ENCODE measurements at regions not wholly inside any gene's neighbourhood (a gene's known extent, or its start where the extent isn't known, plus 50 kb on each side); places are given as distances from the start of the nearest gene placed in this dataset.

DNA sequence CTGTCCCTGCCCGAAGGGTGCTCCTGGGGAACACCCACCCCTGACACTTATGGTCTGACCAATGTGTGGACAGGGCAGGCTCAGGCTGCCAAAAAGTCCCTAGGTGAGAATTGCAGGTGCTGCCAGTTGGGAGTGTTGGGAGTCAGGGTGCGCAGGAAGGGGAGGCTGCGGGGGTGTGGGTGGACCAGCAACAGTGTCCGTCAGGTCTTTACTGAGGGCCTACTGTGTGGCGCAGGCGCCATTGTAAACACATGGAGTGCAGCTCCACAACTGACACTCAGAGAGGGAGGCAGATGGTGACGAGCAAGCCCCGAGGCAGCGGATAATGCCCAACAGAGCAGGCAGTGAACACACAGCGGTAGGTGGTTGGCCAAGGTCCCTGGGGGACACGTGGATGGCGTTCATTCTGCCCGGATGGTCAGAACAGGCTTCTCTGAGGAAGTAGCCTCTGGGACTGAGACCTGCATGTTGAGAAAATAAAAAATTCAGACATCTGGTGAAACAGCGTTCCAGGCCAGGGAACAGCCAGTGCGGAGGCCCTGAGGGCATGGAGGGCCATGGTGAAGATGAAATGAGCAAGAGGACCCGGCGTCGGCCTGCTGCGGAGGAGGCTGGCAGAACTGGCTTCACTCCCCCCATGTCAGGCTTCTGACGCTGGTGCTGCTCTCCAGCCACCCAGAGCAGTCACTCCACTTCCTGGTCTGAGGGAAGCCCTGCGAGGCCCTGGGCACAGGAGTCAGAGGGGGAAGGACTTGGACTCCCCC, 136.2 kb upstream of the ZBTB40 start:
- DNase-seq (ENCODE audit: low read depth in 2 of 2) = no peak

DNA sequence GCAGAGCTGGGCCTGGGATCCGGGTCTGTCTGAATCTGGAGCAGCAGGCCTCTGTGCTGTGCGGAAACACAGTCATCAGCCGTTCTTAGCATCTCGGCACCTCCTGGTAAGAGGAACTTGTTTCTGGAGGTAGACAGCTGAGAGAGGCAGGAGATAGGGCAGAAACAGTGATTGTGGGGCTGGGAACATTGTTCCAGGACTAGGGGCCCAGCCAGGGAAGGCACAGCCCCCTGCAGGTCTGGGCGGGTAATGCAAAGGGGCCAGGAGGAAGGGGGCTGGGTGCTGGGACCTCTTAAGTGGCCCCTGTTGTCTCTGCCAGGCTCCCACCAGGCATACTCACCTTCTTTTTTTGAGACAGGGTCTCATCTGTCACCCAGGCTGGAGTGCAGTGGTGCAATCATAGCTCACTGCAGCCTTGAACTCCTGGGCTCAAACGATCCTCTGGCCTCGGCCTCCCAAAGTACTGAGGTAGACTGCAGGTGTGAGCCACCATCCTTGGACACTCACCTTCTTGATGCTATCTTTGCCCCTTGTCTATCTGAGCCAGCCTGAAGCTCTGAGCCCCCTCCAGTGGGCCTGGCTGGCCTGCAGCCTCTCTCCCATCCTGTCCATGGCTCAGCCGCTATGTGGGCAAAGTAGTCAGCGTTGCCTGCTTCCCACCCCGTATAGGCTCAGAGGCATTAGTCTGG, 134.3 kb upstream of the ZBTB40 start:
- no peak for DNase-seq (ENCODE audit: low read depth in 2 of 2)

DNA sequence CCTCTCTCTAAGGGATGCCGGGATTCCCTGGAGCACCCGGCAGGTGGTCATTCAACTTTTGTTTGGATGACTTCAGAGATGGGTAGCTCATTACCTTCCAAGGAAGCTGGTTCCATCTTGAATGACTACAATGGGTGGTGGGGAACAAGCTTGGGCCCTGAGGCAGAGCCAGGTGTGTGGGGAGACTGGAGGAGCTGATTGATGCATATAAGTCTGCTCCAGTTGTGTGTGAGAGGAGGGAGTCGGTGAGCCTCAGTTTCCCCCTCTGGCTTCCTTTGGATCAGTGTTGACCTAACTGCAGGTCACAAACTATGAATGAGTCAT, 133.8 kb upstream of the ZBTB40 start:
- DNase-seq (ENCODE audit: low read depth in 2 of 2) = no peak

DNA sequence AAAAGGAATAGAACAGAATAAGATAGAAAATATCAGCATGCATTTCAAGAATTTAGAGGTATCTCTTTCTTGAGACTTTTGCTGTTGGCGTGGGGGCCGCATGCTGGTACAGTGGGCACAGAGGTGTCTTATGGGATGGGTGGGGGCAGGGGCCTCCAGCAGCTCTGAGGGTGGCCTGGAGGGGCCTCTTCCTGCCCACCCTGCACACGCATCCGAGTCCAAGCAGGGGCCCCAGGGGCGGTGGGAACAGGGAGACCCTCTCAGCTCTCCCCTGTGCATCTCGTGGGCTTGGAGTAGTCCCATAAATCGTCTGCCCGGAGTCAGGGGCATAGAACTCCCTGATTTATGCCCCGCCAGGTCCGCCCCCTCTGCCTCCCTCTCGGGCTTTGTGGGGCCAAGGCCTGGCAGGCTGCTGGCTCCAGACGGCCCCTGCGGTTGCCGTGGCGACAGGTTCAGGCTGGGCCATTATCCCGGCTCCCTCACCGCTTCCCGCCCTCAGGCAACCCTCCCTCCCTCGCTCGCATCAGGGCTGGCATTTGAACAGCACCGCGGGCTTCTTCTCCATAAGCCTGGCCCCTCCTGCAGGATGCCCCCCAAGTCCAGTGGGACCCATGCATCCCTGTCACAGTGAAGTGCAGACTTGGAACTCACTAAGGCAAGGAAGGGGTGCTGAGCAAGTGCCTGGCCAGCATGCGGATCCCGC, 133.2 kb upstream of the ZBTB40 start:
- no peak for DNase-seq (ENCODE audit: low read depth in 2 of 2)

DNA sequence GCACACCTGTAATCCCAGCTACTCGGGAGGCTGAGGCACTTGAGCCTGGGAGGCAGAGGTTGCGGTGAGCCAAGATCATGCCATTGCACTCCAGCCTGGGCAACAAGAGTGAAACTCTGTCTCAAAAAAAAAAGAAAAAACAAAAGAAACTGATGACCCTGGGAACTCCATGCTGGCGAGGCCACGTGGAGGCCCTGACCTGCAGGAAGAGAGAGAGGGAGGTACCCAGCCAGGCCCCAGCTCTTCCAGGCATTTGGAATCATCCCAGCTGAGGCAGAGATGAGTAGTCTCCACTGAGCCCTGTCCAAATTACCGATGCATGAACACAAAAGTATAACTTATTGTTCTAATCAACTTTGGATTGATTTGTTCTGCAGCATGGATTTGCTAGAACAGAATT, 132.0 kb upstream of the ZBTB40 start:
- DNase-seq (ENCODE audit: low read depth in 2 of 2) = no peak

DNA sequence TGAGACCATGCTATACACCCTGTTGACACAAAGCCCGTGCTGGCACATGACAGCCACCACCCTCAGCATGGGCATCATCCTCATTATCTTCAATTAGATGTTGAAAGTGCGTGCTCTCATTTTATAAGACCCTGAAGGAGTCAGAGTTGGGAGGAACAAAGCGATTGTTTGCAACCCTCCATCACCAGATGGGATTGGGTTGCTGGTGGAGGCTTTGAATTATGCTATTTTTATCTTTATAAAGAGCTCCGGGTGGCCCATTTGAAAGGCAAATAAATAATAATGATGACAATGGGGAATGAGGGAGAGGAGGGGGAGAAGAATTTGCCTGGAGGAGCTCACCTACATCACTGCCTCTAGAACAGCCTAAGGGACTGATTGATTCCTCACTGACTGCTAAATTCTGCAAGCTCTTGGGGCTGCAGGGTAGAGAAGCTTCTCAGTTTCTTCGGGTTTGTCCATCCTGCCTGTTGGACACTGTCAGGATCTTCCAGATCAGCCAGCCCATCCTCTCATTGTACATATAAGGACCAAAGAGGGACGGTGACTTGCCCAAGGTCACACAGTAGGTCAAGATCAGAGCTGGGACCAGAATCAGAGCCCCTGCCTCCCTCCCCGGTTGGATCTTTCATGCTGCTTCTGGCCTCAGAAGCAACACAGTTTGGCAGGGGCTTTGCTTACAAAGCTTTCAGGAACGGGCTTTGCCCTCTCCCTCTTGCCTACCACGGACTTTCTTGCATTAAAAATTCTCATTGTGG, 130.9 kb upstream of the ZBTB40 start:
- DNase-seq (ENCODE audit: low read depth in 2 of 2) = no peak

DNA sequence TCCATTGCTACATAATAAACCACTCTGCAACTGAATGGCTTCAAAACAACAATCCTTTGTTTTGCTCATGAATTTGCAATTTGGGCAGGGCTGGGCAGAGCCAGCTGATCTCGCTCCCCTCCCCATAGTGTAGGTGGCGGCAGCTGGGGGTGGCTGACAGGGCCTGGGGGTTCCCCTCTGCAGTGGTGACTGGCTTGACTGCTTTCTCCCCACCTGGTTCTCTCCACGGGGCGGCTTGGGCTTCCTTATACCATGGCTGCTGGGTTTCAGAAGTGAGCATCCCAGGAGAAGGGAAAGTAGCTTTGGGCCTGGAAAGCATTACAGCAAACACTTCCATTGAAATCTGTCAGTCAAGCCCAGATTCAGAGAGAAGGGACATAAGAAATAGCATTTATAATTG, 129.7 kb upstream of the ZBTB40 start:
- DNase-seq (ENCODE audit: low read depth in 2 of 2) = no peak

DNA sequence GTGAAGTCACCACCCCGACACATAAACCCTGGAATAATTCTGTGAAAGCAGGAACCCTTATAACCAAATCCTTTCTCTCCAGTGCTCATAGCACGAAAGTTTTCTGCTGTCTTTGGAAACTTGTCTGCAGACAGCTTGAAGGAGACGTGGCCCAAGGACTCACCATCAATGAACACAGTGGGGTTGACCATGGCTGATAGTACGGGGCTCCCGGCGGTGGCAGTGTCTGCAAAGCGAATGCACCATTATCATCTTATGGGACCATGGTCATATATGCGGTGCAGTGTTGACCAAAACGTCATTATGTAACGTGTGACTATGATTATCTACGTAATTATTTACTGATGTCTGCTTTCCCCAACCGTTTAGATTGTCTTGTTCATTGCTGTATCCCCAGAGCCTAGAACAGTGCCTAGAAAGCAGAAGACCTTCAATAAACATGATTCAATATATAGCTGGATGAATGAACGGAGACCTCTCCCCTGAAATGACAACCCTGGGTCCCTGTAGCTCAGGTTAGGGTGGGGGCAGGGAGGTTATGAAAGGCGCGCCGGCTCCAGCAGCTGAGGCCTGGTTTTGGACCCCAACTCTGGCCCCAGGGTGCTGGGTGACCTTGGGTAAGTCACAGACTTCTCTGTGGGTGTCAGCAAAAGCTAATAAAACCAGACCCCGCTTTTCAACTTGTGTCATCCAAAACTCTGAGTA, 128.4 kb upstream of the ZBTB40 start:
- no peak for DNase-seq (ENCODE audit: low read depth in 2 of 2)

DNA sequence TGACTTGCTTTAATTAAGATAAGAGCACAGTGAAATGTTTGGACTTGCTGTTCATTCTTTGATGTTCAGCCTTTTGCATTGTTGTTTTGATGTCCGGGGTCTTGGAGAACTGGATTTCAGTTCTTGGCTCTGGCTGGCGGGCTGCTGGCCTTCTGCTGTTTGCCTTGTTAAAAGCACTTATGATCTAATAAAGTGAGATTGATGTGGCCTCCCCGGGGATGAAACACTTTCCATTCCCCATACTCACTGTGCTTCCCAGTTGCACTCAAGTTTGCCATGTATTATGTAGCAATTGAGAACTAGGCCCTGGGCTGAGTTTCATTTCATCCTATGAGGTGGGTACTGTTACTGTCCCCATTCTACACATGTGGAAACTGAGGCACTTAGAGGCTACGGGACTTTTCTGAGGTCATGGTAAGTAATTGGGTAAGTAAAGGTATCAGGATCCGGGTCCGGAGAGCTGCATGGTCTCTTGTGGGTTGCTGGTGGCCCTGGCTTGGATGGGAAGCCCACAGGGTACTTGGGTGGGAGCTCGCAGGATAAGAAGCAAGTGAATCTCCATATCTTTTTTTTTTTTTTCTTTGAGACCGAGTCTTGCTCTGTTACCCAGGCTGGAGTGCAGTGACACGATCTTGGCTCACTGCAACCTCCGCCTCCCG, 127.7 kb upstream of the ZBTB40 start:
- DNase-seq (ENCODE audit: low read depth in 2 of 2) = no peak

DNA sequence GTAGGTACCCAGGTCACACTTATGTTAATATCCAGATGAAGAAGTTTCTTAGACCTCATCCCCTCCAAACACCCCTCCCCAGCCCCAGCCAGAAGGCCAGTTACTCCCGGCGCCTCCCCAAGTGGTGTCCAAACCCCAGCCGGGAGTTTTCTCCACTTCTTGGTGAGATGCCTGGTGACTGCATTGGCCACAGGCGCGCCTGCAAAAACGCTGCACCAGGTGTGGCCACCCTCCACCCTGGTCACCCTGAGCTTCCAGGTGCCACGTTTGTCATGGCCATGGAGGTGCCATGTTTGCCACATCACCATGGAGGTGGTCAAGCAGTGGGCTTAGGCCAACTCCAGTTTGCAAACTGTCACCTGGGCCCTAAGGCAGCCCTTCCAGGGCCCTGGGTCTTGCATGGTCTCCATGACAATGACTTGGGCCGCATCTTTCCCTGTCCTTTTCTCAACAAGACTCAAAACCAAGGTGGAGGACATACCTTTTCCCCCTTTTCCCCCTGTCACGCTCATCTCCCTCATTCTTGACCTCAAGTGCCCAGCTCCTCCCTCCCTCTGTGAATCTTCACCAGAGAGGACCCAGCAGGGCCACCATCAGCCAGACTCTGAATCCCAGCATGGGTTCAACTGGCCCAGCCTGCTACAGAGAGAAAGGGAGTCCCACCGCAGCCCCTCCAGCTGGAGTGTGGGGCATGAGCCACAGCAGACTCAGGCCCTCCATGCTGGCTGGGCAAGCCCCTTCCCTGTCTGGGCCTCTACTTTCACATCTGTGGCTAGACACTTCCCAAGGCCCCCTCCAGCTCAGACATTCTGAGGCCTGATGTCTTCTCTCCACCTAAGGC, 125.9 kb upstream of the ZBTB40 start:
- no peak for DNase-seq (ENCODE audit: low read depth in 2 of 2)

DNA sequence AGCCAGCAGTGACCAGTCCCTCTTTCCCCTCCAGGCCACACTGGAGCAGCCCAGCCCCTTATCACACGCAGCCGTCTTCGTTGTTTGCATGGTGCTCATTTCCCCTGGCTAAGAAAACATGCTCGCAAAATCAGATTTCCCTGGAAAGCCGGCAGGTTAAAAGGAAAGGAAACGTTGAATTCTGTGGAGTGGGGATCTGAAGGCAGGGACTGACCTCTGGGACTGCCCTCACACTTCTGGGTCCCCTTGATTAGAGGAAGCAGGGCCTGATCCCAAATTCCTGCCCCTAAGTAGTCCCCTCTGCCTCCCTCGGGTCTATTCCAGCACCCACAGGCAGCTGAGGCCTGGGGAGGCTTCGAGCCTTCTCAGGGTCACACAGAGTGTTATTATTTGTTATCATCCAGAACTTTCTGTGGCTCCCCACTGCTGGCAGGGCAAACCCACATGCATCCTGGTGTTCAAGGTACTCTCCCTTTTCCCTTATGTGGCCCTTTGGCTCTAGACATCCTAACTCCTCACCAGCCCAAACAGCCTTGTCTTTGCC, 125.2 kb upstream of the ZBTB40 start:
- no peak for DNase-seq (ENCODE audit: low read depth in 2 of 2)

DNA sequence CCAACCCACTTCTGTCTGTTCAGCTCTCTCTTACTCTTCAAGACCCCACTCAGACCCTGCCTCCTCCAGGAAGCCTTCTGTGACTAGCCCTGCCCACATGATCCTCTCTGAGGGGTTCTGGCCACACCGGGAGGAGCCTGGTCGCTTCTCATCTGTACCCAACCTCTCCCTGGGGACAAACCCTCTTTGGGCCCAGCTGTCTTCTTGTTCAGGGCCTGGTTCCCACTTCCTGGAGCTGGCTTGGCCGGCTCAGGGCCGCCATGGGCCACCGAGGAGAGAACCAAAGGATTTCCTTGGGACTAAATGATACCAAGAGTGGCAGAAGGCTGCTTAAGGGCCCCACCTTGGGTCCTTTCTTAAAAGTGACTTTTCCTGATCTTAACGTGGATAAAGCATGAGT, 124.7 kb upstream of the ZBTB40 start:
- no peak for DNase-seq (ENCODE audit: low read depth in 2 of 2)

DNA sequence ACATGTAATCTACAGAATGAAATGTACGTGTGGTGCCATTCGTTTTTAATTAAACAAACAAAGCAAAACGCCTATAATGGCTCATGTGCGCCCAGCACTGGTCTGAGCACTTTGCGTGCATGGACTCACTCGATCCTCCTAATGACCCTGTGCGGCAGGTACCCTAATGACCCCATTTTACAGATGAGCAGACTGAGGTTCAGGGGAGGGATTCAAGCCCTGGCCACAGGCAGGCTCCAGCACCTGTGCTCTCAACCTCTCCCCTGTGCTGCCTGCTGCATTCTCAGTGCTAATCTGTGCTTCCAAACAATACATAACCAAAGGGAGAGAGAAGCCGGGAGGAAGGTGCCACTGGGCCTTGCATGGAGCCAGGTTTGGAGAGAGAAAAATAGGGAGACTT, 124.2 kb upstream of the ZBTB40 start:
- DNase-seq (ENCODE audit: low read depth in 2 of 2) = no peak

DNA sequence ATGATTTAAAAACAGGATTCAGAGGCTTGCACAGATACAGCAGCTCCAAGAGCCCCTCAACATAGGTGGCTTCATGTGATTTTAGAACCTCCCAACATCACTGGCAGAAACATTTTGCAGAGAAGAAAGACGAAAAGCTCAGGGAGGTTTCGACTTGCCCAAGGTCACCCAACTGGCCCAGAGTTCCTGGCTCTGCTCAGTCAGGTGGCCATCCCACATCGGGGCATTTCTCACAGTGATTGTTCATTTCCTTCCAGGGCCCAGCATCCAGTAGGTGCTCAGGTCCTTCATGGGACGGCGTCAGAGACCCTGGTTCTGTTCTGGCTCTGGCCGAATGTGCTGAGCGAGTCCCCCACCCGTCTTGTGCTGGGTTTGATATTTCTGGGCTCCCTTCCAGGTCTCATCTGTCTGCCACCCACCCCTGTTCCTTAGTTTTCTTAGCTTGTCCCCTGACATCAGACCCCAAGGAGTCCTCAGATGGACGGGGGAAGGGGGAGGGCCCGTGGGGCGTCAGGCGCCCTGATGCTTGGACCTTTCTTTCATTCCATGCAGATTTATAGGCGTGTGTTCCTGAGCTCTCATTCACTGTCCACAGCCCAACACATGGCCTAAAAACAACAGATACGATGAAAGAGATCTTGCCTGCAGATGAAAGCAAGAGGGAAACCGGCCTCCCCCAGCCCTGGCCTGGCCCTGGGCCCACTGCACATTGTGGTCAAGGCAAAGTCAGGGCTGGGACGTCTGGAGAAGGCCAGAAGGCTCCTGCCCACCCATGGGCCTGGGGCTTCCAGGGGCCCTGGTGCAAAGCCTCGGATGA, 123.1 kb upstream of the ZBTB40 start:
- no peak for DNase-seq (ENCODE audit: low read depth in 2 of 2)

DNA sequence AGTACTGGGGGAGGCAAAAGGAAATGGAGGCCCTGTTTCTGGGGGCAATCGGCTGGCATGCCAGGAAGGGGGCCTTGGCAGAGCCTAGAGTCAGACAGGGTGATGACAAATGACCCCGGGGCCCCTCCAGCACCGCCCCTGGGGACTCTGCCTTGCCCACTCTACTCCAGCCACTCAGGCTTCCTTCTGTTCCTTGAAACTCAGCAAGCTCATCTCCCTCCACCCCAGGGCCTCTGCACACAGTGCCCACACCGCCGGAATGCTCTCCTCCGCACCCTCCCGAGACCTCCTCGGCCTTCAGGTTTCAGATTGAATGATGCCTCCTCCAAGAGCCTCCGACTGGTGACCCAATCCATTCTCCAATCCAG, 122.5 kb upstream of the ZBTB40 start:
- DNase-seq (ENCODE audit: low read depth in 2 of 2) = no peak

DNA sequence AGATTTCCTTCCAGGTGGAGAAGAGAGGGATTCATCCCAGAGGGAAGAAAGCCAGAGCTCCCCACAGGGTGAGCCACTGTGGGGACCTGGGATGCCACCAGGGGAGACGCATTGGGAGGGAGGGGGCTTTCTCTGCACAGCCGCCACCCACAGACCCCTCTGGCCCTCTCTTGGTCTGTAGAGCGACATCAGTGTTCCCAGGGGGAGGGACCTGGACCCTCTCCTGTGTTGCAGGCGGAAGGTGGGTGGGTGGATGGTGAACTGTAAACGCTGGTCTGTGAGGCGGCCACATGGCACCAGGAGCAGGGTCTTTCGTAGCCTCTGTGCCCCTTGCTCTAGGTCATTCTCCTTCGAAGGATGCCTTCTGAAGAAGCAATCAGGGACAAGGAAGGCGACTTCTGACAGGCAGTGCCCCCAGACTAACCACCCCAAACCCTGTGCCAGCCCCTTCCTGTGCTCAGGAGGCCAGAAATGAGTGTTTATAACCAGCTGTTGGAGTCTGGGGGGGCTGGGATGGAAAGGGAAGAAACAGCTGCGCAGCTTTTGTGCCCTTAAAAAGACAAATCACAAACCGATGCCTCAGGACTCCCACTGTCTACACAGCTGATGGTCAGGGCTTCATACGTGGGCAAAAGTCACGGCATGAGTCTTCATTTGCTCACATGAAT, 121.4 kb upstream of the ZBTB40 start:
- DNase-seq (ENCODE audit: low read depth in 2 of 2) = no peak

DNA sequence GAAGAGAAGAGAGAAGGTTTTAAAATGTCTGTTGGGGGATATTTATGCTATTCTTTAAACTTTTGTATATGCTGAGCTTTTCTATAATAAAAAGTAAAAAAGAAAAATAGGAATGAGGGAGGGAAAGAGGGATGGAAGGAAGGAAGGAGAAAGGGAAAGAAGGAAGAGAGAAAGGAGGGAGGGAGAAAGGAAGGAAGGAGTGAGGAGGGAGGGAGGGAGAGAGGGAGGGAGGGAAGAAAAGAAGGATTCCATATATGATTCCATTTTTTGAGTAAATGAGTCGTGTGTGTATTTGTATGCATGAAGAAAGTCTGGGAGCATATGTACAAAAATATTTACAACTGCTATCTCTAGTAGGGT, 120.9 kb upstream of the ZBTB40 start:
- no peak for DNase-seq (ENCODE audit: low read depth in 2 of 2)

DNA sequence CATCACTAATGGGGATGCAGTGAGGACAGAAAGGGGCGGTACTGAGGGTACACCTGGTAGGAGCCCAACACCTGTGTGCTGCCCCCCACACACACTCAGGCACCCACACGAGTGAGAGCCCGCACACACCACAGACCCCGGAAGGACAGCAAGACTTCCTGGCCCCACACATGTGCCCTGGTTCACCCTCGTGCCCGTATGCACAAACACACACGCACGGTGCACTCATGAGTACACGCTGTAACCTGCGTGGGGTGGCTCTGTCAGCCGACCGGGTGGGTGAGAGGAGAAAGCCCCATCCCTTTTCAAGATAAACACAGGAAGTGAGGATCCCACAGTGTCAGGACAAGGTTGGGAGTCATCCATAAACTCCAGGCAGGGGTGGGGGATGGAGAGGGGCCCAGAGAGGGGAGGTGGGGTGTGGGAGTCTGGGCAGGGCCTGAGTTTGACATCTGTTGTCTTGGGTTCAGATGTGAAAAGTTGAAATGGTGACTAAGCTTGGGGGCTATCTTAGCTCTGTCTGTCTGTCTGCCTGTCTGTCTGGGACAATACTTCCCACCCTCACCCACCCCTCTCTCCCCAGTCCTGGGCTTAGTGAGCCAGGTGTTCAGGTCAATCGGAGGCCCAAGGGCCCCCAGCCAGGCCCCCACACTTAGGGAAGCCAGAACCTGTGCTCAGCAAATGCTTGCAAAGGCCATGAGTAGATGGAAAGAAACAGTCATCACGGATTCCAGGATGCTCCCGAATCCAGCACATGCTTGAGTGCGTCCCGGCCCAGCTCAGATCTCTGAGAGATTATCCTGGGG, 119.8 kb upstream of the ZBTB40 start:
- DNase-seq (ENCODE audit: low read depth in 2 of 2) = no peak

Data from stimulated activated CD8-positive, alpha-beta memory T cell treated with anti-CD3 and anti-CD28 coated beads, Interleukin-2, amount 100 ng/mL, for 48 hours (primary cell).